GM19438 (cell line): ENCODE measurements at regions not wholly inside any gene's neighbourhood (a gene's known extent, or its start where the extent isn't known, plus 50 kb on each side); places are given as distances from the start of the nearest gene placed in this dataset.
"Not testable (repeated sequence)": the region's sequence is repeated elsewhere in the genome, so short reads cannot be mapped to it uniquely, and the experiment has no call there.

Source experiments
- ATAC-seq: cut with Tn5 transposase; IDR thresholded peaks from one replicate; pipeline ENCODE4 v1.9.1; 2021; ENCODE audit warnings: low read depth; ENCODE audit not compliant: unreplicated experiment

GRCh38 chr3:29005862-29006261, 275.0 kb upstream of the RBMS3 start:
- no peak for ATAC-seq

- ATAC-seq: no peak
Measured at GRCh38 chr3:29011441-29011840, 269.4 kb upstream of the RBMS3 start.

GRCh38 chr3:29011966-29012365, 268.9 kb upstream of the RBMS3 start:
- no peak for ATAC-seq

GRCh38 chr3:29022976-29023375, 257.9 kb upstream of the RBMS3 start:
- no peak for ATAC-seq

- peak; percentile 98 for ATAC-seq
Measured at GRCh38 chr3:29026286-29026685, 254.6 kb upstream of the RBMS3 start.

- ATAC-seq: no peak
Measured at GRCh38 chr3:29026959-29027358, 253.9 kb upstream of the RBMS3 start.

- ATAC-seq: not testable (repeated sequence)
Measured at GRCh38 chr3:29031175-29031574, 249.7 kb upstream of the RBMS3 start.

GRCh38 chr3:29033511-29033910, 247.4 kb upstream of the RBMS3 start:
- ATAC-seq: no peak

- ATAC-seq: no peak
Measured at GRCh38 chr3:29050155-29050554, 230.7 kb upstream of the RBMS3 start.

GRCh38 chr3:29057326-29057725, 223.5 kb upstream of the RBMS3 start:
- ATAC-seq: no peak

GRCh38 chr3:29064085-29064484, 216.8 kb upstream of the RBMS3 start:
- ATAC-seq: no peak

- ATAC-seq: no peak
Measured at GRCh38 chr3:29065211-29065785, 215.6 kb upstream of the RBMS3 start.

GRCh38 chr3:29067007-29067406, 213.9 kb upstream of the RBMS3 start:
- ATAC-seq: no peak

GRCh38 chr3:29070959-29071634, 209.8 kb upstream of the RBMS3 start:
- no peak for ATAC-seq

GRCh38 chr3:29072611-29073010, 208.3 kb upstream of the RBMS3 start:
- no peak for ATAC-seq

- ATAC-seq: no peak
Measured at GRCh38 chr3:29077356-29077755, 203.5 kb upstream of the RBMS3 start.

GRCh38 chr3:29079358-29079757, 201.5 kb upstream of the RBMS3 start:
- ATAC-seq: no peak

GRCh38 chr3:29080967-29081366, 199.9 kb upstream of the RBMS3 start:
- ATAC-seq: no peak

- no peak for ATAC-seq
Measured at GRCh38 chr3:29083081-29083480, 197.8 kb upstream of the RBMS3 start.

GRCh38 chr3:29083676-29084075, 197.2 kb upstream of the RBMS3 start:
- no peak for ATAC-seq

- ATAC-seq: no peak
Measured at GRCh38 chr3:29088579-29088978, 192.3 kb upstream of the RBMS3 start.

GRCh38 chr3:29090912-29091597, 189.8 kb upstream of the RBMS3 start:
- no peak for ATAC-seq
